NCI-H1417 treated with DMSO at 0.1 percent for 48 hours (cell line): ENCODE measurements at regions not wholly inside any gene's neighbourhood (a gene's known extent, or its start where the extent isn't known, plus 50 kb on each side); places are given as distances from the start of the nearest gene placed in this dataset.
"Not testable (repeated sequence)": the region's sequence is repeated elsewhere in the genome, so short reads cannot be mapped to it uniquely, and the experiment has no call there.

Experiments
- DNase-seq: peaks from one replicate; lab custom pipeline; 2025; lab: John Stamatoyannopoulos, UW

DNA sequence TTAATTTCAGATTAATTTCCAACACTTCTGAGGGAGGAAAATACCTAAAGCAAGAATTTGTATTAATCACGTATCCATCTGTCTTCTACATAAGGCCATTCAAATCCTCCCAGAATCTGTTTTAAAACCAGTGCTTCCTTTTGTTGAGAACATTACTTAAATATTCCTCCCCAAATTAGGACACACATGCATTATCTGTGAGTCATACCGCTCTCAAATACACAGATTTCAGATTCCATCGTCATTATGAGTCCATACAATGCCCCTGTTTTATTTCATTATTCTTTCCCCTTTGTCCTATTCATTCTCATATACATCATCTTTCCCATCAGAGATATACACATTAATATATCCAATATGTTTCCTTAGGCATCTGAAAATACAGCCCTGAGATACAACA is 57.3 kb upstream of the PRSS12 start:
- no peak for DNase-seq

GRCh38 chr4:118417325-118417724 is 64.5 kb upstream of the PRSS12 start:
- DNase-seq: no peak

DNA sequence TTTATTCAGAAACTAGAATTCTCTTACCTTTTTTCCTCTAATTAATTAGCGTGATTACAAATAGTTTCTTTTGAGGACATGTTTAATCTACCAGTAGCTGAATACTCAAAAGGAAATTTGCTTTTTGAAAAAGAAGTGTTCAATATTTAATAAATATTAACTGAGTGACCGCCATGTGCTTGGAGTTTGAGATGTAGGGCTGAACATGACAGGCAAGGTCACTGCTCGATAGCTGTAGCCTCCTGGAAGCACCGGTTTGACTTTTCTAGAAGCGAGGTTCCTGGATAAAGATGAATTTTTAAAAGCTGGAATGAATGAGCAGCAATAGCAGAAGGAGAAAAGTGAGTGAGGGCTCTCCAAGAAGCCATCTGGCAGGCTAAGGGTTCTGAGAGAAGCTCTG is 65.0 kb upstream of the PRSS12 start:
- DNase-seq: not testable (repeated sequence)

DNA sequence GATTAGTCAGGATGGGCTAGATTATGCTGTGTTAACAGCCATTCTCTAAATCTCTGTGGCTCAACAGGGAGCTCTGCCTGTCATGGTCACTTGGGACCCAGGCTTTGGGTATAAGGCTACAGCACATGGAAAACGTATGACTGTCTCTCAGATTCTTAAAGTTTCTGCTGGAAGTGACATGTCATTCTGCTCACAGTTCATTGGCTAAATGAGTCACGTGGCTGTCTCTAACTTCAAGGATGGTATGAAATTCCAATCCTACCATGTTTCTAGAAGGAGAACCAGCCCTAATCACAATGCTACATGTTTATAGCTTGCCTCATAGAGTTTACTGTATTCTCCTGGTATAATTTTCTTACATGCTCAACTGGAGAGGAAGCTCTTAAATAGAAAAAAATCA is 65.6 kb upstream of the PRSS12 start:
- DNase-seq: not testable (repeated sequence)

DNA sequence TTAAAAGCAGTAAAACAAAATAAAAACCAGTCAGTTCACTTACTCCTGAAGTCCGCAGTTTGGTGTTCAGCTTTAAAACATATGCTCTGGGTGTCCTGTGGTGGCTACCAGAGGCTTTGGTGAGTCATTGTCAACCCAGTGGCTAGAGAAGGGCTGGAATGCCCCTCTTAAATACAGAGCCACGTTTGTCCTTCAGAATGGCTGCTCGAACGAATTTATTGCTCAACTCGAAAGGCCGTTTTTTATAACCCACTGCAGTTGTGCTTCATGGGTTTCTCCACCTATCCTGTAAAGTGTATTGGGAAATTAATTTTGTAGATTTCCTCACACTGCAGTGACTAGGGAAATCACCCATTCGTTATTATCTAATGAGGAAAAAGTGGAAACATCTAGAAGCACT is 66.8 kb upstream of the PRSS12 start:
- not testable (repeated sequence) for DNase-seq

DNA sequence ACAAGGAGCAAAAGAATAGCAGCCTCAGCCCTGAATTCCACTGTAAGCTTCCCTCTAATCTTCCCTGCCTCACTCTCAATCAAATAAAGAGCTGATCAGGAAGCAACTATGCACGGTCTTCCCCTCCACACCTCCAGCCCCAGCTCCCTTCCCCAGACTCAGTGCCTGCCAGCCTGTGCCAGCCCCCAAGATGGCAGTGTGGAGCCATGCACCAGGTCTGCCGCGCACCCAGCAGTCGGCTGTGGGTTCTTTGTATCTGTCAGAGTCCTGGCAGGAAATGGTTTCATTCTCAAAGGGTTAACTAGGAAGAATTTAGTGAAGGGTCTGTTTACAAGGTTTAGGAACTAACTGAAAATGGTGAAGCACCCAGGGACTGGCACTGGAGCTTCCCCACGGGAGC is 71.3 kb upstream of the PRSS12 start:
- DNase-seq: not testable (repeated sequence)

DNA sequence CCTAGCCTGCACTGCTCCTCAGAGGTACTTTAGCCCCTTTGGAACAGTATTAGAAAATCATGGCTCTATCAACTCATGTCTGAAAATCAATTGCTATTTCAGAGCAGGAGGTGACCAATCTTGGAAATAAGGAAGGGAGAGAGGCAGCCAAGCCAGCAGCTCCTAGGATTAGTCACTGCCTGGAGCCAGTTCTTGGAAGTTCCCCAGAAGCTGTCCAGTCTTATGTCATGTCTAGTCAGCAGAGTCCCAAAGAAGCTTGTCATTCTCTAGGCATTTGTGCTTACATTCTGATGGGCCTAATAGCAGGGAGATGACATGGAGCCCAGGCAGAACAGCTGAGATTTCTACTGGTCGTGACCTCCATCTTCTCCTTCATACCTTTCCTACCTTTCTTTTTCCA is 76.1 kb upstream of the PRSS12 start:
- DNase-seq: not testable (repeated sequence)

GRCh38 chr4:118432359-118432758 is 79.6 kb upstream of the PRSS12 start:
- DNase-seq: not testable (repeated sequence)

- not testable (repeated sequence) for DNase-seq
These were observed 81.0 kb upstream of the PRSS12 start for GRCh38 chr4:118433612-118434375.

DNA sequence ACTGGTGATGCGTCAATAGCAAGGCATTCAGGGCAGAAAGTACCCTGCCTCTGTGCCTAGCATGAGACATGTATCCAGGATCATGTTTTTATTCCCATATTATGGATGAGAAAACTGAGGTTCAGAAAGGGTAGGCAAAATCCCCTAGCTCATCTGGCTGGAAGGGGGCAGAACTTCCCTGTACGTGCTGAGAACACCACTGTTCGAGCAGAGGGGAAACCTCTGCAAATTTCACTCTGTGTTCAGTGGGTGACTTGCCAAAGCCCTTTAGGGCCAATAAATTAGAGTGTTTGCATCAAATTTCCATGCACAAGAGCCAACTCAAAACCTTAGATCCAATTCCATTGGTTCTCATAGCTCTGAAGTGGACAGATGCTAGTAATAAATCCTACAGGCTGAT is 82.6 kb upstream of the PRSS12 start:
- not testable (repeated sequence) for DNase-seq

GRCh38 chr4:118442115-118442837 is 89.5 kb upstream of the PRSS12 start:
- not testable (repeated sequence) for DNase-seq

- DNase-seq: not testable (repeated sequence)
These were observed 94.6 kb upstream of the PRSS12 start for GRCh38 chr4:118447397-118447796.

DNA sequence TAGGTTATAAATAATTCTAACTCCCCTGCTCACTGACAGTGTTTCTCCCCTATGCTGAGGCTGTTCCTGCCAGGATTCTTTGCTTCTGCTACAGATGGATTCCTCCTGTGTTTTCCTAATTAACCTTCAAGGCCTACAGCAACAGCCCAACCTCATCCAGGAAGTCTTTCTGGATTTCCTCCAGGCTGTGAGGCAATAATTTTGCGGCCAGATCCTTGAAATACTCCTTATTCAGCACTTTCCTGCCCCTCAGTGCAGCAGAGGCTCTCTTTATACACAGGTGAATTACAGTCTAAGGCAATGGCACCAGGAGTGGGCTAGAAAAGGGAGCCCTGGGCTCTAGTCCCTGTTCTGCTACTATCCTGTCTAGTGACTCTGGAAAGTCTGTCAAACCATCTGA is 102.1 kb upstream of the PRSS12 start:
- DNase-seq: not testable (repeated sequence)

DNA sequence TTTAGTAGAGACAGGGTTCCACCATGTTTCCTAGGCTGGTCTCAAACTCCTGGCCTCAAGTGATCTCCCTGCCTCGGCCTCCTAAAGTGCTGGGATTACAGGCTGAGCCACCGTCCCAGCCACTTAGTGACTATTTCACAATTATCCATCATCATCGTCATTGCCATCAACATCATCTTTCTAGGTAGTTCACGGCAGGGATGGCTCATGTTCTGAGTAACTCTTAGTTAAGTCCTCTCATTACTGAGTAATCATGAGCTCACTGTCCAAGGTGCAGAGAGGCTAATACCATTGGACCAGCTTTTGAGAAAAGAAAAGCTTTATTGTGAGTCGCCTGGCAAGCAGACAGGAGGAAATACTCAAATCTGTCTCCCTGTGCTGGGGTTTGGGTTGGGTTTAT is 108.6 kb upstream of the PRSS12 start:
- not testable (repeated sequence) for DNase-seq

GRCh38 chr4:118465831-118466230 is 113.0 kb upstream of the PRSS12 start:
- not testable (repeated sequence) for DNase-seq

- not testable (repeated sequence) for DNase-seq
These were observed 121.3 kb upstream of the PRSS12 start for GRCh38 chr4:118474001-118474626.

- not testable (repeated sequence) for DNase-seq
These were observed 122.0 kb upstream of the PRSS12 start for GRCh38 chr4:118474771-118475170.

DNA sequence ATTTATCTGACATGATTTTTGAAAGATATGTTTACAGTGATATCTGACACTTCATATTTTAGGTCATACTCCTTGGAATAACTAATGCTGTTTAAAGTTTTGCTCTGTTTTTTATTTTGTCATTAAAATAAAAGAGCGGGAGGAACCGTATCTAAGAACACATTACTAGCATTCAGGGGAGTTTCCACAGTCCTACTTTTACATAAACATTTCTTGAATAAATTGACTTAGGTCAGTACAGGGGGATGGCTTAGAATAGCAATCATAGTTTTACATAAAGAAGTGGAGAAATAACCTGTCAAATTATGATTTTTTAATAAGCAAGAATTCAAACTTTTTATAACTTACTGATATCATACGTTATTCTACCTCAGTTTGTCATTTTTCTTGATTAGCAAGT is 123.1 kb upstream of the PRSS12 start:
- DNase-seq: not testable (repeated sequence)

DNA sequence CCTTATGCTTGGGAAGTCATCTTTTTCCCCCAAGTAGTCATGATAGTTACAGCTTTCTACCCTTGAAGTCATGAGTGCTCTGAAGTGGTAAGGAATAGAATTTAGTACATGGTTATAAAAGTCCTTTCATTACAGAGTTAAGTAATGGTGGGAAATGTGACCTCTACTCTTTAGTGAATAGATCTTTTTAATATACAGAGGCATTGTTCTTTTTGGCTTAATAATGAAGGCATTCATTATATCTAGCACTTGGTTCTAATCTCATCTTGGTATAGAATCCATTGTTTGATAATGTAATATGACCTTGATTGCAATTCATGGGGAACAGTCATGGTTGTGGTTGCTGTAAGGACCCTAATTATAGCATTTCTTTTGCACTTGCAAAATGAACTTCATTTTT is 125.0 kb upstream of the PRSS12 start:
- DNase-seq: not testable (repeated sequence)

DNA sequence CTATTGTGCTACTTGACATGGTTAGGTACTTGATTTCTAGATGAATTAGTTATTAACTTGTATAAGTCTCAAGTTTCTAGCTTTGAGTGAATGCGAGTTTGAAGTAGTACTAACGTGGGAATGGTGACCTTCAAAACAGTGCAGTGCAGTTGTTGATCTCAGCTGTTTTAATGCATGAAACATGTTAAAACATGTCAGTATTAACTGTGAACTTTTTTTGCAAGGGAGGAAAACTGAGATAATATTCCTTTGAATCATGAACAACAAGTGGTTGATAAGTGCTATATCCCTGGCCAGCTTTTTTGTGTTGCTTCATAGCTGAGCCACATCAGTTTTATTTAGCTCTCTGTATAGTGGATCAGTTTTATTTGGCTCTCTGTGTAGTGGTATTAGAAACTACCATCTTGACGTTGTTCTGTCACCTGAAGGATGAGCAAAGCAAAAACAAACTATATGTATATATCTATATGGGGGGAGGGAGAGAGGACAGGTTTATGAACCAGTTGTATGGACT is 133.1 kb upstream of the PRSS12 start:
- DNase-seq: not testable (repeated sequence)

DNA sequence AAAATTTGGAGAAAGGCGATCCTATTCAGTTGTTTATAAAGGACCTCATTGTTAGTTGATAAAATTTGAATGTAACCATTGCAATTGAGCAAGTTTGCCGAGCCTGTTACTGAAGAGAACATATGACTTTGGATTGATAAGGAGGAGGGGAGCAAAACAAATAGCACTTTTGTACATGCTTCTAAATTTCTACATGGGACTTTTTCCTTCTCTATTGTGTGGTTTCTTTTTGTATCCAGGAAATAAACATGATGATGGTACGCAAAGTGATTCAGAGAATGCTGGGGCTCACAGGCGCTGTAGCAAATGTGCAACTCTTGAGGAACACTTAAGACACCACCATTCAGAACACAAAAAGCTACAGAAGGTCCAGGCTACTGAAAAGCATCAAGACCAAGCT is 140.2 kb upstream of the PRSS12 start:
- not testable (repeated sequence) for DNase-seq

- not testable (repeated sequence) for DNase-seq
These were observed 141.6 kb upstream of the PRSS12 start for GRCh38 chr4:118494437-118494836.

- DNase-seq: not testable (repeated sequence)
These were observed 150.2 kb upstream of the PRSS12 start for GRCh38 chr4:118502967-118503366.
